Peyer's patch (tissue), 4 donors: ENCODE measurements at regions not wholly inside any gene's neighbourhood (a gene's known extent, or its start where the extent isn't known, plus 50 kb on each side); places are given as distances from the start of the nearest gene placed in this dataset.

Source experiments
- POLR2A ChIP-seq, 2 donors: fragments of 450-650 bp; IDR thresholded peaks; one replicate each; pipeline ENCODE4 v1.5.1; 2017; ENCODE audit warnings: antibody characterized with exemption in 2 of 2, mild to moderate bottlenecking in 2 of 2, moderate library complexity in 2 of 2
- TF ChIP-seq, protein P1 (sequence below), 6 experiments: fragments of 450-650 bp in 4 of 6; fragments of 200-600 bp in 2 of 6; sonication (generic) in 1 of 6; IDR thresholded peaks; one replicate each; pipeline ENCODE4 v1.5.1; 2017 to 2019; ENCODE audit warnings: antibody characterized with exemption in 6 of 6, mild to moderate bottlenecking in 3 of 6, moderate library complexity in 1 of 6

DNA sequence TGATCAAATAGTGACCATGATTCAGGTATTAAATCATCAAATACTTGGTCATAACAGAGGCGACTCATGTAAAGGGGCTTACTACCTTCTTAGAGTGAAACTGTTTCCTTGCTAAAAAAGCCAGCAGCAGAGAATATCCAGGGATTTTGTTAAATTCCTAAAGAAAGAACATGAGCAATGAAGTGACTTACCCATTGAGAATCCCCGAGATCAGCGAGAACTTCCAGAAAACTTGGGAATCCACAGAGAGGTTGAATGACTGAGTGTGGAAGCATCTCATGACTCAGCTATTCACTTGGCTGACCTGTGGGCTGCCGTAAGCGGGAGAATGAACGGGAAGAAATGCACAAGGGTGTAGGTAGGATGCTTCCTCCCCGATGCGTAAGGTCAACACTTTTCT is 85.3 kb upstream of the KCNA1 start:
- TF ChIP-seq, protein P1, sequence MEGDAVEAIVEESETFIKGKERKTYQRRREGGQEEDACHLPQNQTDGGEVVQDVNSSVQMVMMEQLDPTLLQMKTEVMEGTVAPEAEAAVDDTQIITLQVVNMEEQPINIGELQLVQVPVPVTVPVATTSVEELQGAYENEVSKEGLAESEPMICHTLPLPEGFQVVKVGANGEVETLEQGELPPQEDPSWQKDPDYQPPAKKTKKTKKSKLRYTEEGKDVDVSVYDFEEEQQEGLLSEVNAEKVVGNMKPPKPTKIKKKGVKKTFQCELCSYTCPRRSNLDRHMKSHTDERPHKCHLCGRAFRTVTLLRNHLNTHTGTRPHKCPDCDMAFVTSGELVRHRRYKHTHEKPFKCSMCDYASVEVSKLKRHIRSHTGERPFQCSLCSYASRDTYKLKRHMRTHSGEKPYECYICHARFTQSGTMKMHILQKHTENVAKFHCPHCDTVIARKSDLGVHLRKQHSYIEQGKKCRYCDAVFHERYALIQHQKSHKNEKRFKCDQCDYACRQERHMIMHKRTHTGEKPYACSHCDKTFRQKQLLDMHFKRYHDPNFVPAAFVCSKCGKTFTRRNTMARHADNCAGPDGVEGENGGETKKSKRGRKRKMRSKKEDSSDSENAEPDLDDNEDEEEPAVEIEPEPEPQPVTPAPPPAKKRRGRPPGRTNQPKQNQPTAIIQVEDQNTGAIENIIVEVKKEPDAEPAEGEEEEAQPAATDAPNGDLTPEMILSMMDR (IDR thresholded peaks at IDR 0.05), result no peak
- TF ChIP-seq POLR2A (IDR thresholded peaks at IDR 0.05), result no peak
